PFSK-1 (cell line): ENCODE measurements at regions not wholly inside any gene's neighbourhood (a gene's known extent, or its start where the extent isn't known, plus 50 kb on each side); places are given as distances from the start of the nearest gene placed in this dataset.

ENCODE experiments used
- POLR2AphosphoS5 ChIP-seq: IDR thresholded peaks from 2 replicates; pipeline ENCODE4 v1.6.1; 2012; ENCODE audit warnings: low read depth, mild to moderate bottlenecking, control low read depth, low read length, moderate library complexity
- REST ChIP-seq, 2 experiments: IDR thresholded peaks; 2 replicates each; pipeline versions ENCODE4 v1.6.1 to v1.8.0; 2011 to 2012; ENCODE audit warnings: low read depth in 2 of 2, low read length in 2 of 2, control low read depth in 1 of 2, inconsistent platforms in 1 of 2, mild to moderate bottlenecking in 1 of 2, moderate library complexity in 1 of 2; ENCODE audit not compliant: insufficient read depth in 1 of 2
- SIN3A ChIP-seq: IDR thresholded peaks from 2 replicates; pipeline ENCODE4 v1.6.1; 2012; ENCODE audit warnings: mild to moderate bottlenecking, low read length, moderate library complexity, borderline replicate concordance; ENCODE audit not compliant: insufficient read depth
- TAF1 ChIP-seq: IDR thresholded peaks from 2 replicates; pipeline ENCODE4 v1.6.1; 2012; ENCODE audit warnings: low read length, control low read depth, borderline replicate concordance; ENCODE audit not compliant: insufficient read depth

GRCh38 chr2:192414794-192415193 is 220.1 kb upstream of the TMEFF2 start:
- TF ChIP-seq POLR2AphosphoS5 (no peak), REST (IDR thresholded peaks at IDR 0.05; ENCODE audit: insufficient read depth in 1 of 2, low read depth in 2 of 2, low read length in 2 of 2) (no peak), TAF1 (no peak), SIN3A (no peak)
